PFSK-1 (cell line): ENCODE measurements at regions not wholly inside any gene's neighbourhood (a gene's known extent, or its start where the extent isn't known, plus 50 kb on each side); places are given as distances from the start of the nearest gene placed in this dataset.

Experiments
- FOXP2 ChIP-seq: optimal IDR thresholded peaks from 2 replicates; pipeline ENCODE3; 2011; ENCODE audit warnings: borderline replicate concordance, control low read depth, inconsistent platforms; ENCODE audit not compliant: insufficient read depth; ENCODE audit errors: extremely low read length, extremely low read depth
- POLR2AphosphoS5 ChIP-seq: IDR thresholded peaks from 2 replicates; pipeline ENCODE4 v1.6.1; 2012; ENCODE audit warnings: low read depth, mild to moderate bottlenecking, control low read depth, low read length, moderate library complexity
- SIN3A ChIP-seq: IDR thresholded peaks from 2 replicates; pipeline ENCODE4 v1.6.1; 2012; ENCODE audit warnings: mild to moderate bottlenecking, low read length, moderate library complexity, borderline replicate concordance; ENCODE audit not compliant: insufficient read depth
- TAF1 ChIP-seq: IDR thresholded peaks from 2 replicates; pipeline ENCODE4 v1.6.1; 2012; ENCODE audit warnings: low read length, control low read depth, borderline replicate concordance; ENCODE audit not compliant: insufficient read depth
- TF ChIP-seq, protein P1 (sequence below), 2 experiments: IDR thresholded peaks; 2 replicates each; pipeline versions ENCODE4 v1.6.1 to v1.8.0; 2011 to 2012; ENCODE audit warnings: low read depth in 2 of 2, low read length in 2 of 2, control low read depth in 1 of 2, inconsistent platforms in 1 of 2, mild to moderate bottlenecking in 1 of 2, moderate library complexity in 1 of 2; ENCODE audit not compliant: insufficient read depth in 1 of 2

DNA sequence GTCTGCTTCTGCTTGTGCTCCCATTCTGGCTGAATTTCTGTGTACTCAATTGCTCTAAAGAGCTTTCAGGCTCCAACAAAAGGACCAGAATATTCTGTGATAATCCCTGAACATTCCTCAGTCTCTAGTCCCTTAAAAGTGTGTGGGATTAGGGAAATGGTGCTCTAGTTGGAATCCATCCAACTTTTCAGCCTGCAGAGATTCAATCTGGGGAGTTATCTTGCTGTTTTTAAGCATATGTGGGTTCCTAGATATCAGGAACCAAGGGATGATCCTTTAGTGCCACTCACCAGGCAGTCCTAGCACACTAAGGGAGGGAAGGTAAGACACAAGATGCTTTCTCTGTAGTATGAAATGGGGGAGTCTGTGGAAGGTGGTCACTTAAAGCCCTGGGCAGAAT is 140.3 kb upstream of the SLC1A4 start:
- TF ChIP-seq FOXP2 (no peak), SIN3A (no peak), TAF1 (no peak), POLR2AphosphoS5 (no peak)
- TF ChIP-seq, protein P1, sequence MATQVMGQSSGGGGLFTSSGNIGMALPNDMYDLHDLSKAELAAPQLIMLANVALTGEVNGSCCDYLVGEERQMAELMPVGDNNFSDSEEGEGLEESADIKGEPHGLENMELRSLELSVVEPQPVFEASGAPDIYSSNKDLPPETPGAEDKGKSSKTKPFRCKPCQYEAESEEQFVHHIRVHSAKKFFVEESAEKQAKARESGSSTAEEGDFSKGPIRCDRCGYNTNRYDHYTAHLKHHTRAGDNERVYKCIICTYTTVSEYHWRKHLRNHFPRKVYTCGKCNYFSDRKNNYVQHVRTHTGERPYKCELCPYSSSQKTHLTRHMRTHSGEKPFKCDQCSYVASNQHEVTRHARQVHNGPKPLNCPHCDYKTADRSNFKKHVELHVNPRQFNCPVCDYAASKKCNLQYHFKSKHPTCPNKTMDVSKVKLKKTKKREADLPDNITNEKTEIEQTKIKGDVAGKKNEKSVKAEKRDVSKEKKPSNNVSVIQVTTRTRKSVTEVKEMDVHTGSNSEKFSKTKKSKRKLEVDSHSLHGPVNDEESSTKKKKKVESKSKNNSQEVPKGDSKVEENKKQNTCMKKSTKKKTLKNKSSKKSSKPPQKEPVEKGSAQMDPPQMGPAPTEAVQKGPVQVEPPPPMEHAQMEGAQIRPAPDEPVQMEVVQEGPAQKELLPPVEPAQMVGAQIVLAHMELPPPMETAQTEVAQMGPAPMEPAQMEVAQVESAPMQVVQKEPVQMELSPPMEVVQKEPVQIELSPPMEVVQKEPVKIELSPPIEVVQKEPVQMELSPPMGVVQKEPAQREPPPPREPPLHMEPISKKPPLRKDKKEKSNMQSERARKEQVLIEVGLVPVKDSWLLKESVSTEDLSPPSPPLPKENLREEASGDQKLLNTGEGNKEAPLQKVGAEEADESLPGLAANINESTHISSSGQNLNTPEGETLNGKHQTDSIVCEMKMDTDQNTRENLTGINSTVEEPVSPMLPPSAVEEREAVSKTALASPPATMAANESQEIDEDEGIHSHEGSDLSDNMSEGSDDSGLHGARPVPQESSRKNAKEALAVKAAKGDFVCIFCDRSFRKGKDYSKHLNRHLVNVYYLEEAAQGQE (IDR thresholded peaks at IDR 0.05; ENCODE audit: insufficient read depth in 1 of 2, low read depth in 2 of 2, low read length in 2 of 2), result no peak

DNA sequence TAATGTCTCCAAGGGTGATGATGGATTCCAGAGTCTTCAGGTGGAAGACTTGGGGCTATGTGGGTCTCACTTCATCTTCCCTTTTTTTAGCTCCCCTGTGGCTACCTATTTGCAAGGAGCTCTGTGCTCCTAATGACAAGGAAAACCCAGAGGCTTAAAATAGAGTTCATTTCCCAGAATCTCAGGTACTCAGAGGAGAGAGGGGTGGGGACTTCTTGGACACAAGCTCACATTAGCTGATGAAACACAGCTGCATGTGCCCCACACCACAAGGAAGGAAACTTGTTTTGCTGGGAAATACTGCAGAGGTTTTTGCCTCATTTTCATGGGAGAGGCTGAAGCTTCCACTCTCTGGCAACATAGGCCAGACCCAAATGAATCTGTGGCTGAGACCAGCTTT is 138.6 kb upstream of the SLC1A4 start:
- TF ChIP-seq POLR2AphosphoS5 (no peak), FOXP2 (no peak), TAF1 (no peak), SIN3A (no peak)
- TF ChIP-seq, protein P1 (IDR thresholded peaks at IDR 0.05; ENCODE audit: insufficient read depth in 1 of 2, low read depth in 2 of 2, low read length in 2 of 2), result no peak

DNA sequence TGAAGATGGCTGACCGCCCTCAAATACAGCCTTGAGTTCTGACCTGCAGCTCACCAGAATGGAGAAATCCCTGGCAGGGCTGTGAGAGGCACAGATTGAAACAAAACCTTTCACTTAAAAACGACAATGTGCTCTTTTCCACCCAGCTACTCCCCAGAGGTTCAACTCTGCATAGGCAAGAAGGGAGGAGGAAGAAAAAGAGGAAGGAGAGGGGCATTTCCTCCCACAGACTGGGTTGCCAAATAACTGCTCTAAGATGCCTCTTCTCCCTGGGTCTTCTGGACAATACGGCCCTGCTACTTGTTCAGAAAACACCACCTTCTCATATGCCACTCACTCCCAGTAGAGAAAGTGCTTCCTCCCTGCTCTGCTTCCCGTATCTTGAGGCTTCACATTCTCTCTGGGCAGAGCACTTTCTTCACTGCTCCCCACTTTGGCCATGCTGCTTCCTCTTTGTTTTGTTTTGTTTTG is 136.4 kb upstream of the SLC1A4 start:
- TF ChIP-seq FOXP2, result no peak
- no peak for TF ChIP-seq TAF1
- no peak for TF ChIP-seq SIN3A
- TF ChIP-seq, protein P1 (IDR thresholded peaks at IDR 0.05; ENCODE audit: insufficient read depth in 1 of 2, low read depth in 2 of 2, low read length in 2 of 2), result no peak
- TF ChIP-seq POLR2AphosphoS5, result no peak

DNA sequence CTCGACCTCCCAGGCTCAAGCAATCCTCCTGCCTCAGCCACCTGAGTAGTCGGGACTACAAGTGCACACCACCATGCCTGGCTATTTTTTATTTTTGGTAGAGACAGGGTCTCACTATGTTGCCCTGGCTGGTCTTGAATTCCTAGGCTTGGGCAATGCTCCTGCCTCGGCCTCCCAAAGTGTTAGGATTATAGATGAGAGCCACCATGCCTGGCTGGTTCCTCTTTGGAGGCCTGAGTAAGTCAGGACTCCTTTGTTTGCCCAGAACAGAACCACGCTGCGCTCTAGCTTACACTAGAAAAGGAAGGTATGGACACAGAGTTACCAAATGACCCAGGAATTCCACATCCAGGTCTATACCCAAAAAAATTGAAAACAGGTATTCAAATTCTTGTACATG is 135.9 kb upstream of the SLC1A4 start:
- TF ChIP-seq, protein P1 (IDR thresholded peaks at IDR 0.05; ENCODE audit: insufficient read depth in 1 of 2, low read depth in 2 of 2, low read length in 2 of 2), result no peak
- no peak for TF ChIP-seq POLR2AphosphoS5
- no peak for TF ChIP-seq SIN3A
- TF ChIP-seq FOXP2, result no peak
- TF ChIP-seq TAF1, result no peak

DNA sequence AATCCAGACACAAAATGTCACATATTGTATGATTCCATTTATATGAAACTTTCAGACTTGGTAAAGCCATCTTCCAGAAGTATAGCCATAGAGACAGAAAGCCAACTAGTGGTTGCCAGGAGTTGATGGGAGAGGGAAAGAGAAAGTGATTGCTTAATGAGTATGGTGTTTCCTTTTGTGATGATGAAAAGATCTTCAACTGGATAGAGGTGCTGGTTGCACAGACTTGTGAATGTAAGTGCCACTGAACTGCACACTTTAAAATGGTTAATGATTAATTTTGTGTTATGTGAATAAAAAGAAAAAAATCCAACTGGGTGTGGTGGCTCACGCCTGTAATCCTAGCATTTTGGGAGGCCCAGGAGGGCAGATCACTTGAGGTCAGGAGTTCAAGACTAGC is 135.3 kb upstream of the SLC1A4 start:
- no peak for TF ChIP-seq FOXP2
- TF ChIP-seq TAF1, result no peak
- TF ChIP-seq SIN3A, result no peak
- TF ChIP-seq, protein P1 (IDR thresholded peaks at IDR 0.05; ENCODE audit: insufficient read depth in 1 of 2, low read depth in 2 of 2, low read length in 2 of 2), result no peak
- no peak for TF ChIP-seq POLR2AphosphoS5
